GM03348 (cell line): ENCODE measurements at regions not wholly inside any gene's neighbourhood (a gene's known extent, or its start where the extent isn't known, plus 50 kb on each side); places are given as distances from the start of the nearest gene placed in this dataset.

Source experiments
- DNase-seq: peaks from one replicate; pipeline ENCODE4 v3.0.0; 2012; ENCODE audit warnings: low spot score

DNA sequence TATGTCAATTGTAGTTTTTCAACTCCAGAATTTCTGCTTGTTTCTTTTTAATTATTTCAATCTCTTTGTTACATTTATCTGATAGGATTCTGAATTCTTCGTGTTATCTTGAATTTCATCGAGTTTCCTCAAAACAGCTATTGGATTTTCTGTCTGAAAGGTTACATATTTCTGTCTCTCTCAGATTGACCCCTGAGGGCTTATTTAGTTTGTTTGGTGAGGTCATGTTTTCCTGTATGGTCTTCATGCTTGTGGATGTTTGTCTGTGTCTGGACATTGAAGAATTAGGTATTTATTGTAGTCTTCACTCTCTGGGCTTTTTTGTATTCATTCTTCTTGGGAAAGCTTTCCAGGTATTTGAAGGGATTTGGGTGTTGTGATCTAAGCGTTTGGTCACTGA, 85.6 kb downstream of the SNAPC1 start:
- DNase-seq, result no peak

DNA sequence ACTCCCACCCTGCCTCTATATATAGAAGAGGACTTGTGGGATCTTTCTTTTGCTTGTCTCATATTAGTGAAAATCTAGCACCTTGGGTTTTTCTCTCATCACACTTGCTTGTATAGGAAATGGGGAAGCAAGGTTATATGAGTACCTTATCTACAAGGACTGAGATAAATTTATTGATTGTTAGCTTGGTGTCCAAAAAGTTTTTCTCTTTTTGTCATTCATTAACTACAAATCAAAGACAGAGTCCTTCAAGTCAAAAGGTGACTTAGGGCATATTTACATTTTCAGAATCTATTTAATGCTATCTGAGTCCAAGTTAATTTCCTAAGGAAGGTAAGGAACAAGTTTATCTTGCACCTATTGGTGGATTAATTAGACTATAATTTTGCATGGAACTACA, 92.7 kb downstream of the SNAPC1 start:
- no peak for DNase-seq

DNA sequence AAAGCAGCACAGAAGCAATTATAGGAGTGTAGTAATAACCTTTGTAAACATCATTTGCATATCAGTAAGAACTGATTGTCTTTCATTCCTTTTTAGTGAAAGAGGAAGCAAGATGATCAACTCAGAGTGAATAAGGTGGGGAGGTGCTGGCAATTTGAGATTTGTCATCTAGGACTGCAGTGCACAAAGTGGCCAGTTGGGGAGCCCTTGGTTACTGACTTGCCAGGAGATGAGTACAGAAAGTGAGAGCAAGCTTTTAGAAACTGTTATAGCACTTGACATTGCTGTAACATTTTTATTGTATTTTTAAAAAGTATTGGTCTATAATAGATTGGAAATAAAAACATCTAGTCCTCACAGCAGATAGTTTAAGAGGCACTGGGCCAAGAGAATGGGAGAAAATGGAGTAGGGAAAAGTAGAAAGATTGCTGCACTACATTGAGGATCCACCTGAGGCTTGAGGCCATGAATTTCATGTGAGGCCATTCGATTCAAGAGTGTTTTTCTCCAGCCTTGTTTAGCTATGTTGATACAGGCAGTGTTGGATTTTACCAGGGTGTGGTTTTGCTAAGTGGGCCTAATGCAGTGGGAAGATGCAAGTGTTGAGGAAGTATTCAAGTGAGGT, 98.2 kb downstream of the SNAPC1 start:
- peak; percentile 73 for DNase-seq

DNA sequence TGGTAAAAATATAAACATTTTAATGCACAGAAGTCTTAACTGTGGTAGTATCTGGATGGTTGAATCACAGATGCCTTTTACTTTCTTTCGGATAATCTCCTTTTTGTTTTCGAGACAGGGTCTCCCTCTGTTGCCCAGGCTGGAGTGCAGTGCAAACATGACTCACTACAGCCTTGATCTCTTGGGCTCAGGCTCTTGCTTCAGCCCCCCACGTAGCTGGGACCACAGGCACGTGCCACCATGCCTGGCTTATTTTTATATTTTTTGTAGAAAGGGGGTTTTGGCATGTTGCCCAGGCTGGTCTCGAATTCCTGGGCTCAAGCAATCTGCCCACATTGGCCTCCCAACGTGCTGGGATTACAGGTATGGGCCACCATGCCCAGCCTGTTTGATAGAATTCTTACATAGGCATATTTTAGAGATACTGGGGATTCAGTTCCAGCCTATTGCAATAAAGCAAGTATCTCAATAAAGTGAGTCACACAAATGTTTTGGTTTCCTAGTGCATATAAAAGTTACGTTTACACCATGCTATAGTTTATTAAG, 99.2 kb downstream of the SNAPC1 start:
- DNase-seq, result no peak

DNA sequence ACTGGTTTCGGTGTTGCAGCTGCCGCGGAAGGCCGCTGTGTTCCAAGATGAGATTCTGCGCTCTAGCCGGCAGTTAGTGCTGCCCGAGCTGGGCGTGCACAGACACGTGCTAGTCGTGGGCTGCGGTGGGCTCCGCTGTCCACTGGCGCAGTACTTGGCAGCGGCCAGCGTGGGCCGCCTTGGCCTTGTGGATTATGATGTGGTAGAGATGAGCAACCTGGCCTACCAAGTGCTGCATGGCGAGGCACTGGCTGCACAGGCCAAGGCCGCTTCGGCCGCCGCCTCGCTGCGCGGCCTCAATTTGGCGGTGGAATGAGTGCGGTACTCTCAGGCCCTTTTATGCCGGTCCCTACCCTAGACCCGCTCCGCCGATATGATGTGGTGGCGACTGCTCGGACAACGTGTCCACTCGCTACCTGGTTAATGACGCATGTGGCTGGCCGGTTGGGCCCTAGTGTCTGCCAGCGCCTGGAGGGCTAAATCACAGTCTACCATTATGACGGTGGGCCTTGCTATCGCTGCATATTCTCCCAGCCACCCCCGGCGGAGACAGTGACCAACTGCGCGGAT, 102.2 kb downstream of the SNAPC1 start:
- no peak for DNase-seq

DNA sequence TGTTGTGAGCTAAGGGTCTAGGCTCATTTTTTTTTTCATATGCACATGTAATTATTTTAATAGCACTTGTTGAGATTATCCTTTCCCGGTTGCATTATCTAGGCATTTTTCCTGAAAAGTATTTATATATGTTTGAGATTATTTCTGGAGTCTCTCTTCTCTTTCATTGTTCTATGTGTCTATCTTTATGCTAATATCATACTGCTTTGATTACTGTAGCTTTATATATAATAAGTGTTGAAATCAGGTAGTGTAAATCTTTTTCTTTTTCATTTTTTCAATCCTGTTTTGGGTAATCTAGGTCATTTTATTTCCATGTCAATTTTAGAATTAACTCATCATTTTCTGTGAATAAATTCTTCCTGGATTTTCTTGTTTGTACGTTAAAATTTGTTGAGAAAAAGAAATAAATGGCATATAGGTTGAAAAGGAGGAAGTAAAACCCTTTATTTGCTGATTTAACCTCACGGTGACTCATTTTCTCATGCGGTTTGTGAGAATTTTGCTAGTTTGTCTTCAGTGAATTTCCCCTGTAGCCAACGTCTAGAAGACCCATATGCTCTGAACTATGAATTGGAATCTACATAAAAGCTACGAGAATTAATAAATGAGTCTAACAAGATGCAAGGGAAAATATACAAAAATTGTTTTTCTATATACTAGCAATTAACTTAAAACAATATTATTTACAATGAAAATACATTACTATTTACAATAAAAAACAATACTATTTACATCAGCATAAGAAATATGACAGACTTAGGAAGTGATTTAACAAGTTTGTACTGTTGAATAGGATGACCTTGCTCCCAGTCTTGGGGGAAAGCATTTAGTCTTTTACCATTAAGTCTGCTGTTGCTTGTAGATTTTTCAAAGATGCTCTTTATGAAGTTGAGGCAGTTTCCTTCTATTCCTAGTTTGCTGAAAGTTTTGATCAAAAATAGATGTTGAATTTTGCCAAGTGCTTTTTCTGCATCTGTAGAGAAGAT, 105.0 kb downstream of the SNAPC1 start:
- no peak for DNase-seq

DNA sequence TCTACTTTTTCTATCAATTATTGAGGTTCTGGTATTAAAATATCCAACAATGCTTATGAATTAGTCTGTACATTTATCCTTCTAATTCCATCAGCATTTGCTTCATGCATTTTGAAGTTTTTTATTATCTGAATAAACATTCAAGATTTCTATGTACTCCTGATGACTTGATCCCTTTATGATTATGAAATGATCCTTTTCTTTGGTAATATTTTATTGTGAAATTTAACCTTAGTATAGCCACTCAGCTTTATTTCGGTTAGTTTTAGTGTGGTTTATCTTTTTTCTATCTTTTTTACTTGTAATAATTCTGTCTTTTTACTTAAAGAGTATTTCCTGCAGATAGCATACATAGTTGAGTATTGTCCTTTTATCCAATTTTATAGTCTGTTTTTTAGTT, 106.6 kb downstream of the SNAPC1 start:
- no peak for DNase-seq

DNA sequence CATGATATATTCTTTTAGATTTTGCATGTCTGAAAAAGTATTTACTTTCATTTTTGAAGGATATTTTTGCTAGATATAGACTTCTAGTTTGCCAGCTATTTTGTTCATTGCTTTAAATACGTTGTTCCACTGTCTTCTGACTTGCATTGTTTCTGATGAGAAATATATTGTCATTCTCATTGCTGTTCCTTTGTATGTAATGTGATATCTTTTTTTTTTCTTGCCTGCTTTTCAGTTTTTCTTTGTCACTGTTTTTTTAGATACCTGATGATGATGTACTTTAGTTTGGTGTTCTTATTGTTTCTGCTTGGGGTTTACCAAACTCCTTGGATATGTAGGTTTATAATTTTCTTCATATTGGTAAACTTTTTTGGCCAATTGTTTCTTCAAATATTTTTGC, 107.9 kb downstream of the SNAPC1 start:
- no peak for DNase-seq

DNA sequence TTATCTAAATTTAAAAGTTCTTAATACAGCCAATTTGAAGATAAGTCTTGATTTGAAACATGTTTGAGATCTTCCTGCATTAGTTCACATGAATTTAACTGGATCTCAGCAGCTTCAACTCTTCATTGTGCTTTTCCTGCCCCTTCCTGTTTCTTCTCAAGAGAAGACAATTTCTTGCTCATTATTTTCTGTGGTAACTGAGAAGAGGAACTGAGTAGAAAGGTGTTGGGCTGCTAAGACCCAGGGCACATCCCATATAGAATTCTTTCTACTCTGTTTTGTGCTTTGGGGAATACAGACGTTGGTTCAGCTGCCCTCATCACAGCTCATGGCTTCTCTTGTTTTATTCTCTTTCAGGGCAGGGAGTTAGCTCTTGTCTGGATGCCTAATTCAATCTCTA, 110.2 kb downstream of the SNAPC1 start:
- DNase-seq, result no peak

DNA sequence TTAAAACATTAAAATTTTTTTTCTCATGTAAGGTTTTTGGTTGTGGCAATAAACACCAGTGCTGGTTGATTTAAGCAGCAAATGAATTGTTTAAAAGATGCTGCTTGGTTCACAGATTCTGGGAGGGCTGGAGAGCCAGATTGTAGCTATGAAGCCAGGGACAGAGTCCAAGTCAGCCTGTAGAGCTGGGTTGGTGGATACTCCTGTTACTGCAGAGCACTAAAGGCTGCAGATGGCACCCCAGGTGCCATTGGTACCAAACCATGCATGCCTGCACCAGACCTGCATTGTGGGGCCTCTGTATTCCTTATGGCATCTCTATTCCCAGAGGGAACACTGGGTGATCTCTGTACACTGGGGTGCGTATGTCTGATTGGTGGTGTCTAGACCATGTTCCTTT, 113.3 kb downstream of the SNAPC1 start:
- no peak for DNase-seq

DNA sequence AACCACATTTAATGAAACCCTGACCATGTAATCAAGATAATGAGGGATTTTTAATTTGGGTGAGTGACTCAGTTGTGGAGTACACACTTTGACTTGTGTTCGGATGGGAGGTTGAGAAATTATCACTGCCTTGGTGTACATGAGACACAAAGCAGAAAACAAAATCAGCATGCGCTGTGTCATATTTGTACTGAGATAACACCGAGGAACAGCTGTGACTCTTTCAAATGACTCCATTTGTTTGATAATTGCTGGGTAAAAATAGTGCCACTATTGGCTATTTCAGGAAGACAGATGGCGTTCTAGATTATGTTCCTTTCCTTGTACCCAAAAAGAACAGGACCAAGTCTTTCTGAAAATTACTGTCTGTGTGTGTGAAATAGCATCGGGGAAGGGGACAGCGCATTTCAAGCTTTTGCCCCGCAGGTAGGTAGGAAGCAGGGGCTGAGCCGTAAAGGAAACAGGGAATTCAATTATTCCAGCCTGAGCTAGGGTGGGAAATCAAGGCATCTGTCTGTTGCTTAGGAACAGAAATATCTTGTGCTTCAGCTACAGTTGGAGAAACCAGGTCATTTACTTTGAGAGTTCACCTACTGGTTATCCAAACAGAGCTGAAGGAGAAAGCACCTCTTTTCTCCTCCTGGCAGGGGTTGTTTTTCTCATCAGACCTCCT, 114.3 kb downstream of the SNAPC1 start:
- no peak for DNase-seq

DNA sequence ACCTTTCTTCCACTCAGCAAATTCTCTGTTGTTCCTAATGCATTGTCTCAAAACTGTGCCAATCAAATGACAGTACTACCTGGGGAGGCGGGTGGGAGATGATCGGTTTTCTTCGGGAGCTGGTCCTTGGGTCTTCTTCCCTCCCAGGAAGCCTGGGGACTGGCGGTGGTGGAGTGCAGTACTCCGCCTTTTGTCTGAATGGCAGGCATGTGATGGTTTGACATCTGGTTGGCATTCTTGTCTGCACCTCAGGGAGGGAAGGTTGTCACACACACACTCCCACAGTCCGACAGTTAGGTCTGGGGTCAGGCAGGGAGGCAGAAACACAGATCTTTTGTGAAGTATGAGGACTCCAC, 114.8 kb downstream of the SNAPC1 start:
- DNase-seq, result no peak

DNA sequence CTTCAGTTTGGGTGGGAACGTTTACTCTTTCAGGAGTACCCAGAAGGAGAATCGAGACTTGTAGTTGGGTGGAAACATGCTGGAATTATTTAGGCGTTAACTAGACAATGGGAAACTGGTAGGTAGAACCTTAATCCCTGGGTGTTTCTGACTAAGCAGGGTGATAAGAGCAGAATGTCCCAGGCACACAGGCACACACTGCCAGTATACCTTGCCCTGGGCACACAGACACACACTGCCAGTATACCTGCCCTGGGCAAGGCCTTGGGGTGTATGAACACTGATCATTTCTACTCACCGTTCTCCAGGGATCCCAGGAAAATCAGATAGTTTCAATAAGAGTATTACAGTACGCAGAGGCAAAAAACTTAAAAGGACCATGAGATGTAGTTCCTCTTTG, 115.5 kb downstream of the SNAPC1 start:
- DNase-seq, result no peak

DNA sequence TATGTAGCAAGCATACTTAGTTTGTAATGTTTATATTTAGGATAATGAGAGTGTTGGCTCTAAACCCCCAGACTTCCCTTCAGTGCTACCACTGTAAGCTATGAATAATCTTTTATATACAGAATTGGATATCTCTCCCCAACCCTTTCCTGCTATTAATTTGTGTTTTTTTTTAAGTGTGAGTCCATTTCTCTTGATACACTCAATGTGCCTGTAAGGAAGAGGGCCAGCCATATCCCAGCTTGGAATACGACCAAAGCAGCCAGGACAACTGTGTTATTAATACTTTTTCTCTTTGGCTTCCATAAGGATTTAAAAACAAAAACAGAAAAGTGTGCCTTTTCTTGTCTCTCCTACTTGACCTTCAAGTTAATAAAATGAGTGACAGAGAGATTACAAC, 116.7 kb downstream of the SNAPC1 start:
- no peak for DNase-seq

DNA sequence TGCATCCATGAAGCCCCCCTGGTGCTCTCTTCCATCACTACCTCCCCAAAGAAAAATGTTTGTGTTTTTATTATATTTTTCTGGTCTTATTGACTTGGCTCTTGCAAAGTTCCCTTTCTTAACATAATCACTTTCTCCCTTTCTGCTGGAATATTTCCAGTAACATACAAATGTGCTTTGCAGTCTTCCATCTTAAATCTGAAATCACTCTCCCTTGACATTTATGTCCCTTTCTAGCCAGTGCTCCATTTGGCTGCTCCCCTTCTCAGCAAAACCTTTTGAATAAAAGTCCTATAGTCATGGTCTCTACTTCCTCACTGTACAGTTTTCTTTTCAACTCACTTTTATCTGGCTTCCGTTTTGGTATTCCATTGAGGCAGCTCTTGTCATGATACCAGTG, 118.8 kb downstream of the SNAPC1 start:
- DNase-seq, result no peak

DNA sequence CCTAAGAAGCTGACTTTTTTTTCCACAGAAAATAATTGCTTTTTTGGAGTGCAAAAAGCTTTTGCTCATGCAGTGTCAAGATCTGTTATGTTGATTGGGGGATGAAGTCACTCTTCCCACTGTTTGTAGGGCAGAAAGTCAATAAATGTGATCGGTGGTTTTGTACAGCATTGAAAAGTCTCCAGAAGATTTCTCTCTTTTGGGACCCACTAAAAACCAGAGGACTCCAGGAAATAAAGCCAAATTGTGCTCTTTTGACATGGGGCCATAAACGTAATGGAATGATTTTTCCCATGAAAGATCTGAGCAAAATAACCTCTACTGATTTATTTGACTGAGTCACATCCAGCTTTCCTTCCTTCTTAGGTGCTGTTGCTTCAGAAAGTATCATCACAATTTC, 122.5 kb downstream of the SNAPC1 start:
- DNase-seq, result no peak

DNA sequence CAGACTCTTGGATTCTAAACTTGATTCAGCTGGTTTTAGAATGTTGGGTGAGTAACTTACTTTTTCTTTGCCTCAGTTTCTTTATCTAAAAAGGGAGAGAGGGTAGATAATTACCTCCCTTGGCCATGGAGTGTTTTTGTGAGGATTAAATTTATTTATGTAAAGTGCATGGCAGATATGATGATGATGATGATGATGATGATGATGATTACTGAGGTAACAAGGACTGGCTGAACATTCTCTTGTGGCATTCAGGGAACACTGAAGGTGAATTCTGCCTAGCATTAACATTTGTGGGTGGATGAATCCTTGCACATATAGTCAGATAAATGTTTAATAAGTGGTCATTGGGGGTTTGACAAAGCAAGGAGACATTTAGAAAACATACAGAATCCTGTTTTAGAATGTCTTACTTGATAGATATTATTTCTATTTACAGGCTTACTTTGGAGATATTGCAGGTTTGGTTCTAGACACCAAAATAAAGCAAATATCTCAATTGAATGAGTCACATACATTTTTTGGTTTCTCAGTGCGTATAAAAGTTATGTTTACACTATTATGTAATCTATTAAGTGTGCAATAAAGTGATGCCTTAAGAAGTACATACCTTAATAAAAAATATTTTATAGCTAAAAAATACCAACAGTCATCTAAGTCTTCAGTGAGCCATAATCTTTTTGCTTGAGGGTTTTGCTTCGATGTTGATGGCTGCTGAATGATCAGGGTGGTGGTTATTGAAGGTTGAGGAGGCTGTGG, 123.2 kb downstream of the SNAPC1 start:
- DNase-seq, result no peak

DNA sequence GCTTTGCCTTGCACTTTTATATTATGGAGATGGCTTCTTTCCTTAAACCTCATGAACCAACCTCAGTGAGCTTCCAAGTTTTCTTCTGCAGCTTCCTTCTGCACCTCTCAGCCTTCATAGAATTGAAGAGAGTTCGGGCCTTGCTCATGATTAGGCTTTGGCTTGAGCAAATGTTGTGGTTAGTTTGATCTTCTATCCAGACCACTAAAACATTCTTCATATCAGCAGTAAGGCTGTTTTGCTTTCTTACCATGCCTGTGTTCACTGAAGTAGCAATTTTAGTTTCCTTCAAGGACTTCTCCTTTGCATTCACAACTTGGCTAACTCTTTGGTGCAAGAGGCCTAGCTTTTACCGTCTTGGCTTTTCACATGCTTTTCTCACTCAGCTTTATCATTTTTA, 125.4 kb downstream of the SNAPC1 start:
- DNase-seq, result no peak

DNA sequence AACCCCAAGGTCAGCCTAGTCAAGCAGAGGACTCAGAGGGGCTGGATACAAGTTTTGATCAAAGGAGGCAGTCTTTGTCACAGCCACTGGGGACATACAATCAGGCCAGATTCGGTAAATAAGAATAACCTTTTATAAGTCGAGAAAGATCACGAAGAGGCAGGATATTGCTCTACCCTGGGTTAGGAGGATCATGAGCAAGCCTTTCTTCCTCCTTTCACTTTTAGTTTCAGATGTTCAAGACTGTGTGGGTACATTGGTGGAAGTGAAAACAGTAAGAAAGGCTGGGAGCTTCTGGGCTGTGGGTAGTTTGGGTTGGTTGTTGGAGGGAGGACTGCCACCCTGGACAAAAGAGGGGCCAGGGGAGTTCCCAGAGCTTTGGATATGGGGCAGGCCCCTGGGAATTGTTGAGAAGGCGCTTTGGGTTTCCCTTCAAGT, 127.7 kb downstream of the SNAPC1 start:
- DNase-seq, result no peak

DNA sequence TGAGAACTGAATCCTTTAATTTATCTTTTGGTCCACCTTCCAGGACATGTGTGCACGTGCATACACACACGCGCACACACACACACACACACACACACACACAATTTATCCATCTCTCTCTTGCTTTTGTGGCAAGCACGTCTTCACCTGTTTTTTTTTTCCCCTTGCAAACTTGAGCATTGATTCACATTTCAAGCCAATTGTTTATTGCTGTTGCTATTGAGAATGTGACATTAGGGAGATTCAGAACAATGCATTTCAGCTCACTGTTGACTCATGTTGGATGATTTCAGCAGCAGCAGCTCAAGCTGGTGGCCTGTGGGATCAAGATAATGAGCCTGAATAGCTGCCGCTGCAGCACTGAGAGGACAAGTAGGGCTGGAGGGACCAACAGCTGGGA, 128.9 kb downstream of the SNAPC1 start:
- DNase-seq, result no peak

DNA sequence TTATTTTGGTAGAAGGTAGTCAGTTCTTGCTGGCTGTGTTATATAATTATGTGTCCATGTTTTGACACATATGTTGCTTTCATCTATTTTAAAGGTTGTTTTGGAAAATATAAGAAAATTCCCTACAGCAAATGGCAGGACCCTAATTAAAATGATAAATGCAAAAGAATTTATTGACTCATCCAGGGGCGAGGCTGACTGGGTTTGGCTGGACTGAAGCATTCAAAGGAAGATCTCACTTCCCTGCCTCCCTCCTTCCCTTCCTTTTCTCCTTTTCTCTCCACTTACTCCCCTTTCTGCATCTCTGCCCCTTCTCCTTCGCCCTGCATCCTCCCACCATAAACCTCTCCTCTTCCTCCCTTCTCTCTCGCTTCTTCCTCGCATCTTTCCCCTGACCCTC, 129.6 kb downstream of the SNAPC1 start:
- DNase-seq, result no peak
